Adrenal gland (tissue), 9 donors: ENCODE measurements at regions not wholly inside any gene's neighbourhood (a gene's known extent, or its start where the extent isn't known, plus 50 kb on each side); places are given as distances from the start of the nearest gene placed in this dataset.

Experiments used
- DNase-seq, 7 donors: peaks; one replicate each; pipeline ENCODE4 v3.0.0-alpha.2; 2019 to 2020
- H3K27ac ChIP-seq, 5 donors: fragments of 200-600 bp; sonication (generic) in 4 of 5; 1 replicate in 3 of 5; 2 replicates in 2 of 5; pipeline versions ENCODE4 v1.5.1 to v1.8.0; 2016 to 2020; ENCODE audit warnings: mild to moderate bottlenecking in 1 of 5
- H3K27me3 ChIP-seq: fragments of 200-600 bp; 2 replicates; pipeline ENCODE4 v1.8.0; 2021
- H3K36me3 ChIP-seq, 2 donors: fragments of 200-600 bp; replicated peaks in 1 of 2; 1 replicate in 1 of 2; 2 replicates in 1 of 2; pipeline versions ENCODE4 v1.5.1 to v1.8.0; 2018 to 2022
- H3K4me1 ChIP-seq, 2 donors: fragments of 200-600 bp; replicated peaks in 1 of 2; 1 replicate in 1 of 2; 2 replicates in 1 of 2; pipeline versions ENCODE4 v1.5.1 to v1.8.0; 2018 to 2021
- H3K4me3 ChIP-seq, 4 donors: fragments of 200-600 bp; sonication (generic) in 3 of 4; one replicate each; pipeline ENCODE4 v1.5.1; 2016 to 2018
- H3K9me3 ChIP-seq, 3 donors: fragments of 200-600 bp; sonication (generic) in 1 of 3; replicated peaks in 1 of 3; 1 replicate in 2 of 3; 2 replicates in 1 of 3; pipeline versions ENCODE4 v1.5.1 to v1.8.0; 2016 to 2021
- CTCF ChIP-seq, 6 experiments: fragments of 450-650 bp in 4 of 6; fragments of 200-600 bp in 2 of 6; sonication (generic) in 1 of 6; IDR thresholded peaks; 1 replicate in 5 of 6; 2 replicates in 1 of 6; pipeline versions ENCODE4 v1.5.1 to v1.8.0; 2016 to 2021; ENCODE audit warnings: antibody characterized with exemption in 6 of 6, mild to moderate bottlenecking in 2 of 6, moderate library complexity in 1 of 6
- POLR2A ChIP-seq, 2 donors: fragments of 450-650 bp; IDR thresholded peaks; one replicate each; pipeline ENCODE4 v1.6.1; 2017; ENCODE audit warnings: antibody characterized with exemption in 2 of 2, mild to moderate bottlenecking in 2 of 2, moderate library complexity in 1 of 2
- WGBS, 4 donors: extraction: QIAGEN DNeasy Blood & Tissue Kit in 2 of 4; methylation state at CpG; one replicate each; pipeline versions ENCODE4 v1.1.5 to v1.1.7; 2013 to 2017; 5-methylcytosine and 5-hydroxymethylcytosine counted together
- intact Hi-C, 2 donors: fragments of 100-400 bp; cut with DNase I; formaldehyde crosslinking; loops; one replicate each; pipeline versions ENCODE4 v1.14.1 to v1.15.0; 2022 to 2023
- donor health status: healthy with polysubstance abuse.
- donor health status: Bipolar disorder and iron deficiency.
- donor health status: DM: yes; HTN: yes; CAD: no.
- donor health status: DM: no; HTN: no; CAD: no.
- donor health status: DM: no; HTN: no; CAD: no.

- 57 to 83% (median 59%) methylated on average over 5 of the region's 5 CpGs for WGBS, 4 donors
- intact Hi-C loops = no loop called here
- no peak for DNase-seq
Observed at GRCh38 chrX:113950081-113950678, 633.7 kb upstream of the HTR2C start.

GRCh38 chrX:113947548-113947947 is 636.3 kb upstream of the HTR2C start:
- H3K9me3 ChIP-seq = no peaks in the 10 kb centered on the region
- H3K4me1 ChIP-seq = no peaks in the 10 kb centered on the region
- no peak for DNase-seq
- WGBS, 4 donors = 68 to 93% (median 88%) methylated on average over 1 of the region's 1 CpG
- no peak overlapping the region for H3K4me3 ChIP-seq
- no peaks in the 10 kb centered on the region for H3K36me3 ChIP-seq
- no peak for TF ChIP-seq CTCF (IDR thresholded peaks at IDR 0.05)
- no peak for TF ChIP-seq POLR2A (IDR thresholded peaks at IDR 0.05)
- no peaks in the 10 kb centered on the region for H3K27me3 ChIP-seq
- H3K27ac ChIP-seq = no peak overlapping the region
- intact Hi-C loops = no loop called here

More at GRCh38 chrX:113950081-113950678, 633.7 kb upstream of the HTR2C start:
- Histone ChIP-seq H3K27me3 (no peaks in the 10 kb centered on the region), H3K4me1 (no peaks in the 10 kb centered on the region), H3K4me3 (no peak overlapping the region), H3K36me3 (no peaks in the 10 kb centered on the region), H3K27ac (no peak overlapping the region), H3K9me3 (no peaks in the 10 kb centered on the region)
- TF ChIP-seq CTCF (IDR thresholded peaks at IDR 0.05) = no peak

GRCh38 chrX:113935518-113935917 is 648.4 kb upstream of the HTR2C start:
- DNase-seq = no peak
- no peak overlapping the region for H3K27ac ChIP-seq
- WGBS, 4 donors = 58 to 71% (median 65%) methylated on average over 2 of the region's 2 CpGs
- no peaks in the 10 kb centered on the region for H3K36me3 ChIP-seq
- H3K27me3 ChIP-seq = peaks cover 14% of the 10 kb centered on the region
- intact Hi-C loops = no loop called here
- H3K4me1 ChIP-seq = no peaks in the 10 kb centered on the region
- no peak overlapping the region for H3K4me3 ChIP-seq
- H3K9me3 ChIP-seq = no peaks in the 10 kb centered on the region
- no peak for TF ChIP-seq CTCF (IDR thresholded peaks at IDR 0.05)
- TF ChIP-seq POLR2A (IDR thresholded peaks at IDR 0.05) = no peak

GRCh38 chrX:113933931-113934330 is 650.0 kb upstream of the HTR2C start:
- no peak for DNase-seq
- Histone ChIP-seq H3K9me3 (no peaks in the 10 kb centered on the region), H3K27me3 (peaks cover 14% of the 10 kb centered on the region), H3K36me3 (no peaks in the 10 kb centered on the region), H3K4me3 (no peak overlapping the region), H3K4me1 (no peaks in the 10 kb centered on the region), H3K27ac (no peak overlapping the region)
- no peak for TF ChIP-seq POLR2A (IDR thresholded peaks at IDR 0.05)
- TF ChIP-seq CTCF (IDR thresholded peaks at IDR 0.05) = no peak
- intact Hi-C loops = no loop called here
